Panc1 (cell line): ENCODE measurements at regions not wholly inside any gene's neighbourhood (a gene's known extent, or its start where the extent isn't known, plus 50 kb on each side); places are given as distances from the start of the nearest gene placed in this dataset.

ENCODE experiments used
- CTCF ChIP-seq: fragments of 450-650 bp; IDR thresholded peaks from 2 replicates; pipeline ENCODE4 v1.5.1; 2017; ENCODE audit warnings: mild to moderate bottlenecking
- POLR2AphosphoS5 ChIP-seq: IDR thresholded peaks from 2 replicates; pipeline ENCODE4 v1.6.1; 2012; ENCODE audit warnings: mild to moderate bottlenecking, low read depth, low read length, moderate library complexity
- REST ChIP-seq, 2 experiments: IDR thresholded peaks; 2 replicates each; pipeline ENCODE4 v1.6.1; 2011 to 2012; ENCODE audit warnings: low read depth in 2 of 2, control low read depth in 1 of 2, low read length in 1 of 2, mild to moderate bottlenecking in 1 of 2, moderate library complexity in 1 of 2; ENCODE audit not compliant: insufficient read depth in 1 of 2
- SIN3A ChIP-seq: IDR thresholded peaks from 2 replicates; pipeline ENCODE4 v1.6.1; 2012; ENCODE audit warnings: low read depth, mild to moderate bottlenecking, low read length, moderate library complexity, borderline replicate concordance; ENCODE audit not compliant: insufficient read depth

GRCh38 chr4:92249541-92249940, 54.2 kb upstream of the GRID2 start:
- TF ChIP-seq POLR2AphosphoS5 (no peak), CTCF (no peak), REST (IDR thresholded peaks at IDR 0.05; ENCODE audit: insufficient read depth in 1 of 2, low read depth in 2 of 2, low read length in 1 of 2) (no peak), SIN3A (no peak)
